ENCODE measurements at regions not wholly inside any gene's neighbourhood (a gene's known extent, or its start where the extent isn't known, plus 50 kb on each side); places are given as distances from the start of the nearest gene placed in this dataset.

- TF ChIP-seq CTCF (IDR thresholded peaks at IDR 0.05) (no peak), POLR2A (IDR thresholded peaks at IDR 0.05) (no peak)
These were observed 610.7 kb downstream of the PLPP3 start for GRCh38 chr1:55968661-55969060.
